Astrocyte (in vitro differentiated cells and primary cell): ENCODE measurements at regions not wholly inside any gene's neighbourhood (a gene's known extent, or its start where the extent isn't known, plus 50 kb on each side); places are given as distances from the start of the nearest gene placed in this dataset.

ENCODE experiments used
- EZH2 ChIP-seq: IDR thresholded peaks from 2 replicates; pipeline ENCODE4 v1.6.1; 2012; ENCODE audit warnings: mild to moderate bottlenecking, low read length, inconsistent platforms; ENCODE audit not compliant: insufficient read depth
- TF ChIP-seq, protein P1 (sequence below): IDR thresholded peaks from 2 replicates; pipeline ENCODE4 v1.5.1; 2011; ENCODE audit warnings: low read depth, mild to moderate bottlenecking, inconsistent platforms, low read length, moderate library complexity; ENCODE audit not compliant: insufficient read depth

DNA sequence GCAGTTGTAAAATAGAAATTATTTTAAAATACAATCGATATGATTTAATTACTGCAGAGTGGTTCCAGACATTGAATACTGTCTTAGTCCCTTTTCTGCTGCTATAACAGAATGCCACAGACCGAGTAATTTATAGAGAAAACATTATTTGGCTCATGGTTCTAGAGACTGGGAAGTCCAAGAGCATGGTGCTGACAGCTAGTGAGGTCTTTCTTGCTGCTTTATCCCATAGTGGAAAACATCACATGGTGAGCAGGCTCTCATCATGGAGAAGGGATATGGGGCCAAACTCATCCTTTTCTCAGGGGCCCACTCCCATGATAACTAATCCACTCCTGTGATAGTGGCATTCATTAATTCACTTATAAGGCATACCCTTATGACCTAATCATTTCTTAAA, 120.0 kb upstream of the TBL1XR1 start:
- TF ChIP-seq, protein P1, sequence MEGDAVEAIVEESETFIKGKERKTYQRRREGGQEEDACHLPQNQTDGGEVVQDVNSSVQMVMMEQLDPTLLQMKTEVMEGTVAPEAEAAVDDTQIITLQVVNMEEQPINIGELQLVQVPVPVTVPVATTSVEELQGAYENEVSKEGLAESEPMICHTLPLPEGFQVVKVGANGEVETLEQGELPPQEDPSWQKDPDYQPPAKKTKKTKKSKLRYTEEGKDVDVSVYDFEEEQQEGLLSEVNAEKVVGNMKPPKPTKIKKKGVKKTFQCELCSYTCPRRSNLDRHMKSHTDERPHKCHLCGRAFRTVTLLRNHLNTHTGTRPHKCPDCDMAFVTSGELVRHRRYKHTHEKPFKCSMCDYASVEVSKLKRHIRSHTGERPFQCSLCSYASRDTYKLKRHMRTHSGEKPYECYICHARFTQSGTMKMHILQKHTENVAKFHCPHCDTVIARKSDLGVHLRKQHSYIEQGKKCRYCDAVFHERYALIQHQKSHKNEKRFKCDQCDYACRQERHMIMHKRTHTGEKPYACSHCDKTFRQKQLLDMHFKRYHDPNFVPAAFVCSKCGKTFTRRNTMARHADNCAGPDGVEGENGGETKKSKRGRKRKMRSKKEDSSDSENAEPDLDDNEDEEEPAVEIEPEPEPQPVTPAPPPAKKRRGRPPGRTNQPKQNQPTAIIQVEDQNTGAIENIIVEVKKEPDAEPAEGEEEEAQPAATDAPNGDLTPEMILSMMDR = no peak
- no peak for TF ChIP-seq EZH2
